ENCODE measurements at regions not wholly inside any gene's neighbourhood (a gene's known extent, or its start where the extent isn't known, plus 50 kb on each side); places are given as distances from the start of the nearest gene placed in this dataset.

DNA sequence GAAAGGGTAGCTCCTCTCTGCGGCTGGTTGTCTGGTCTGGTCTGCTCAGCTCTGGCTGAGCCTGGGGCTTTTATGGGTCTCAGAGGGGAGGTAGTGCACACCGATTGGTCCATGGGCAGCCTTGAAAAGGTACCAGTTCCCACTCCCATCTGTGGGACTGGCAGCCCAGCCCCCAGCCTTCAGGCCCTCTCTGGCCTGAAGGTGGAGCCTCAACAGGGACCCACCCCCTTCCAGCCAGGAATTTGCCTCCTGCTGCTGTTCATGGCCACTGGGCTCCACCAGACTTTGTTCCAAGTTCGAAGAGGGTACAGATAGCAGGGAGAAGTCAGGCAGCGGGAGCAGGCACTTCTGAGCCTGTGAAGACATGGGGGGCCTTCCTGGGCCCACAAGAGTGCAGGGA is 165.3 kb upstream of the SLC27A6 start:
- DNase-seq (ENCODE audit: low spot score): no peak
- Histone ChIP-seq H4K20me1 (ENCODE audit: insufficient read depth, low read length) (no peaks in the 10 kb centered on the region), H3K79me2 (ENCODE audit: insufficient read depth, low read depth, low read length) (no peaks in the 10 kb centered on the region), H3K4me3 (ENCODE audit: low read depth, low read length, poor library complexity, severe bottlenecking) (no peak overlapping the region), H3K9me2 (ENCODE audit: insufficient read depth, low read length) (no peaks in the 10 kb centered on the region), H3K4me1 (ENCODE audit: insufficient read depth, low read length, poor library complexity, severe bottlenecking) (no peaks in the 10 kb centered on the region), H3K36me3 (ENCODE audit: insufficient read depth, low read length) (no peaks in the 10 kb centered on the region), H2AFZ (ENCODE audit: low read length) (no peak overlapping the region), H3K4me2 (ENCODE audit: low read length) (no peak overlapping the region), H3K9me3 (ENCODE audit: low read length) (no peaks in the 10 kb centered on the region), H3K27ac (ENCODE audit: low read depth, low read length, poor library complexity, severe bottlenecking) (no peak overlapping the region)
- ChIA-PET POLR2A (no interaction called here), CTCF (ENCODE audit: unreplicated experiment) (no interaction called here)
- intact Hi-C loops (cut with micrococcal nuclease; ENCODE audit: unreplicated experiment): no loop called here
- no TSS peak for BruUV-seq (replicated peaks)
- TF ChIP-seq, protein P1, sequence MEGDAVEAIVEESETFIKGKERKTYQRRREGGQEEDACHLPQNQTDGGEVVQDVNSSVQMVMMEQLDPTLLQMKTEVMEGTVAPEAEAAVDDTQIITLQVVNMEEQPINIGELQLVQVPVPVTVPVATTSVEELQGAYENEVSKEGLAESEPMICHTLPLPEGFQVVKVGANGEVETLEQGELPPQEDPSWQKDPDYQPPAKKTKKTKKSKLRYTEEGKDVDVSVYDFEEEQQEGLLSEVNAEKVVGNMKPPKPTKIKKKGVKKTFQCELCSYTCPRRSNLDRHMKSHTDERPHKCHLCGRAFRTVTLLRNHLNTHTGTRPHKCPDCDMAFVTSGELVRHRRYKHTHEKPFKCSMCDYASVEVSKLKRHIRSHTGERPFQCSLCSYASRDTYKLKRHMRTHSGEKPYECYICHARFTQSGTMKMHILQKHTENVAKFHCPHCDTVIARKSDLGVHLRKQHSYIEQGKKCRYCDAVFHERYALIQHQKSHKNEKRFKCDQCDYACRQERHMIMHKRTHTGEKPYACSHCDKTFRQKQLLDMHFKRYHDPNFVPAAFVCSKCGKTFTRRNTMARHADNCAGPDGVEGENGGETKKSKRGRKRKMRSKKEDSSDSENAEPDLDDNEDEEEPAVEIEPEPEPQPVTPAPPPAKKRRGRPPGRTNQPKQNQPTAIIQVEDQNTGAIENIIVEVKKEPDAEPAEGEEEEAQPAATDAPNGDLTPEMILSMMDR (conservative IDR thresholded peaks at IDR 0.05; ENCODE audit: low read length): no peak
- TF ChIP-seq EZH2phosphoT487 (IDR thresholded peaks at IDR 0.05; ENCODE audit: borderline replicate concordance, low read depth, low read length): no peak

DNA sequence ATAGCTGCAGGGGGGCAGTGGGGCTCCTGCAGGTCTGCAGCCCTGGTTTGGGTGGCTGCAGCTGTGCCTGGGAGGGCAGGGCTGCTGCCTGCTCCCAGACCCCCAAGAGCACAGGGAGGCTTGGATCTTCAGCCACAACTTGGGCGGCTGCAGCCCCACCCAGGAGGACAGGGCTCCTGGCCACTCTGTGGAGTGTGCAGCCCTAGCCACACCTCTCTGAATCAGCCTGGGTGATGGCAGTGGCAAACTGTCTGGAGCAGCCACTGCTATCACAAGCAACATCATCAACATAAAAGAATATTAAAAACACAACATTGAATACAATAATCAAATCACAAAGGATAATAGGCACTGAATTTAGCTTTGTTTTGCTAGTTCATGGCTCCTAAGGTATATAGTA is 164.9 kb upstream of the SLC27A6 start:
- no peak overlapping the region for H3K4me2 ChIP-seq (ENCODE audit: low read length)
- no peak overlapping the region for H3K27ac ChIP-seq (ENCODE audit: low read depth, low read length, poor library complexity, severe bottlenecking)
- no peaks in the 10 kb centered on the region for H3K36me3 ChIP-seq (ENCODE audit: insufficient read depth, low read length)
- no TSS peak for BruUV-seq (replicated peaks)
- TF ChIP-seq, protein P1 (conservative IDR thresholded peaks at IDR 0.05; ENCODE audit: low read length): no peak
- no peak for TF ChIP-seq EZH2phosphoT487 (IDR thresholded peaks at IDR 0.05; ENCODE audit: borderline replicate concordance, low read depth, low read length)
- CTCF ChIA-PET (ENCODE audit: unreplicated experiment): no interaction called here
- no peak overlapping the region for H2AFZ ChIP-seq (ENCODE audit: low read length)
- no peaks in the 10 kb centered on the region for H4K20me1 ChIP-seq (ENCODE audit: insufficient read depth, low read length)
- no peaks in the 10 kb centered on the region for H3K79me2 ChIP-seq (ENCODE audit: insufficient read depth, low read depth, low read length)
- H3K4me3 ChIP-seq (ENCODE audit: low read depth, low read length, poor library complexity, severe bottlenecking): no peak overlapping the region
- H3K9me2 ChIP-seq (ENCODE audit: insufficient read depth, low read length): no peaks in the 10 kb centered on the region
- H3K9me3 ChIP-seq (ENCODE audit: low read length): no peaks in the 10 kb centered on the region
- no peaks in the 10 kb centered on the region for H3K4me1 ChIP-seq (ENCODE audit: insufficient read depth, low read length, poor library complexity, severe bottlenecking)
- intact Hi-C loops (cut with micrococcal nuclease; ENCODE audit: unreplicated experiment): no loop called here
- no peak for DNase-seq (ENCODE audit: low spot score)
- POLR2A ChIA-PET: no interaction called here

GRCh38 chr5:128813317-128814070 is 151.8 kb upstream of the SLC27A6 start:
- no peak overlapping the region for H3K4me3 ChIP-seq (ENCODE audit: low read depth, low read length, poor library complexity, severe bottlenecking)
- no peak overlapping the region for H2AFZ ChIP-seq (ENCODE audit: low read length)
- no peak for DNase-seq (ENCODE audit: low spot score)
- ChIA-PET CTCF (ENCODE audit: unreplicated experiment) (no interaction called here), POLR2A (interaction anchor here (0.7 kb wide), 1 partner anchor 89 kb away, joined by 3 read pairs; no protein-coding TSS in a partner anchor)
- no peak overlapping the region for H3K4me2 ChIP-seq (ENCODE audit: low read length)
- H3K9me2 ChIP-seq (ENCODE audit: insufficient read depth, low read length): no peaks in the 10 kb centered on the region
- no peak for TF ChIP-seq EZH2phosphoT487 (IDR thresholded peaks at IDR 0.05; ENCODE audit: borderline replicate concordance, low read depth, low read length)
- TF ChIP-seq, protein P1 (conservative IDR thresholded peaks at IDR 0.05; ENCODE audit: low read length): no peak
- BruUV-seq (replicated peaks): no TSS peak
- no peaks in the 10 kb centered on the region for H4K20me1 ChIP-seq (ENCODE audit: insufficient read depth, low read length)
- no peaks in the 10 kb centered on the region for H3K36me3 ChIP-seq (ENCODE audit: insufficient read depth, low read length)
- intact Hi-C loops (cut with micrococcal nuclease; ENCODE audit: unreplicated experiment): no loop called here
- H3K9me3 ChIP-seq (ENCODE audit: low read length): no peaks in the 10 kb centered on the region
- H3K4me1 ChIP-seq (ENCODE audit: insufficient read depth, low read length, poor library complexity, severe bottlenecking): no peaks in the 10 kb centered on the region
- H3K79me2 ChIP-seq (ENCODE audit: insufficient read depth, low read depth, low read length): no peaks in the 10 kb centered on the region
- H3K27ac ChIP-seq (ENCODE audit: low read depth, low read length, poor library complexity, severe bottlenecking): no peak overlapping the region
